Neural progenitor cell (in vitro differentiated cells): ENCODE measurements at regions not wholly inside any gene's neighbourhood (a gene's known extent, or its start where the extent isn't known, plus 50 kb on each side); places are given as distances from the start of the nearest gene placed in this dataset.

Source experiments
- DNase-seq: peaks from one replicate; pipeline ENCODE4 v3.0.0-alpha.2; 2016; ENCODE audit warnings: low spot score
- H2AFZ ChIP-seq: fragments of 200-600 bp; sonication (generic); replicated peaks from 2 replicates; pipeline ENCODE4 v1.6.1; 2016; ENCODE audit warnings: antibody characterized with exemption
- H3F3A ChIP-seq: fragments of 200-600 bp; sonication (generic); 2 replicates; pipeline ENCODE4 v1.6.1; 2016; ENCODE audit warnings: antibody characterized with exemption, low read depth
- H3K27ac ChIP-seq: fragments of 200-600 bp; sonication (generic); 2 replicates; pipeline ENCODE4 v1.5.1; 2016; ENCODE audit warnings: mild to moderate bottlenecking
- H3K27me3 ChIP-seq: fragments of 200-600 bp; sonication (generic); 2 replicates; pipeline ENCODE4 v1.6.1; 2016; ENCODE audit warnings: mild to moderate bottlenecking, moderate library complexity
- H3K36me3 ChIP-seq: fragments of 200-600 bp; sonication (generic); 2 replicates; pipeline ENCODE4 v1.5.1; 2016
- H3K4me1 ChIP-seq: fragments of 200-600 bp; sonication (generic); 2 replicates; pipeline ENCODE4 v1.6.1; 2016; ENCODE audit warnings: mixed run types
- H3K4me2 ChIP-seq: fragments of 200-600 bp; sonication (generic); 2 replicates; pipeline ENCODE4 v1.6.1; 2016
- H3K4me3 ChIP-seq: fragments of 200-600 bp; sonication (generic); 2 replicates; pipeline ENCODE4 v1.5.1; 2016
- H3K79me2 ChIP-seq: fragments of 200-600 bp; sonication (generic); 2 replicates; pipeline ENCODE4 v1.6.1; 2016; ENCODE audit warnings: low read depth
- H3K9ac ChIP-seq: fragments of 200-600 bp; sonication (generic); 2 replicates; pipeline ENCODE4 v1.6.1; 2016
- H3K9me3 ChIP-seq: fragments of 200-600 bp; sonication (generic); 2 replicates; pipeline ENCODE4 v1.5.1; 2016; ENCODE audit warnings: low read depth
- H4K20me1 ChIP-seq: fragments of 200-600 bp; sonication (generic); 2 replicates; pipeline ENCODE4 v1.6.1; 2016; ENCODE audit warnings: low read depth
- H3K27ac Mint-ChIP-seq: 3 replicates; pipeline ENCODE4 v1.8.0; 2021; ENCODE audit warnings: mixed read lengths
- H3K27me3 Mint-ChIP-seq: 2 replicates; pipeline ENCODE4 v1.8.0; 2022; ENCODE audit warnings: low read depth, mild to moderate bottlenecking, inconsistent platforms, moderate library complexity, mixed read lengths; ENCODE audit not compliant: insufficient read depth
- H3K36me3 Mint-ChIP-seq: 3 replicates; pipeline ENCODE4 v1.8.0; 2021; ENCODE audit warnings: mixed read lengths
- H3K4me1 Mint-ChIP-seq: 3 replicates; pipeline ENCODE4 v1.8.0; 2021; ENCODE audit warnings: mixed read lengths
- H3K4me3 Mint-ChIP-seq: 3 replicates; pipeline ENCODE4 v1.8.0; 2021; ENCODE audit warnings: mild to moderate bottlenecking, moderate library complexity, mixed read lengths
- H3K9me3 Mint-ChIP-seq: 3 replicates; pipeline ENCODE4 v1.8.0; 2020; ENCODE audit warnings: mixed read lengths
- EZH2 ChIP-seq: fragments of 200-600 bp; sonication (generic); IDR thresholded peaks from 2 replicates; pipeline ENCODE4 v1.6.1; 2017; ENCODE audit warnings: antibody characterized with exemption, mild to moderate bottlenecking, moderate library complexity
- EZH2phosphoT487 ChIP-seq: fragments of 200-600 bp; sonication (generic); IDR thresholded peaks from 2 replicates; pipeline ENCODE4 v1.6.1; 2017; ENCODE audit warnings: antibody characterized with exemption
- TF ChIP-seq, protein P1 (sequence below): fragments of 200-600 bp; sonication (generic); IDR thresholded peaks from 2 replicates; pipeline ENCODE4 v1.5.1; 2017; ENCODE audit warnings: antibody characterized with exemption, mild to moderate bottlenecking

- H3K27ac ChIP-seq, result no peak overlapping the region
- DNase-seq, result no peak
- H3K27me3 ChIP-seq, result no peaks in the 10 kb centered on the region
- H3K4me2 ChIP-seq, result no peak overlapping the region
- peaks cover 41% of the 10 kb centered on the region for H3K4me1 Mint-ChIP-seq
- no peaks in the 10 kb centered on the region for H3K36me3 Mint-ChIP-seq
- peaks cover 17% of the 10 kb centered on the region for H3K4me1 ChIP-seq
- H3K36me3 ChIP-seq, result no peaks in the 10 kb centered on the region
- no peak overlapping the region for H3K4me3 ChIP-seq
- no peaks in the 10 kb centered on the region for H3K79me2 ChIP-seq
- H2AFZ ChIP-seq, result peak overlapping the region; percentile 61
- no peaks in the 10 kb centered on the region for H3F3A ChIP-seq
- no peaks in the 10 kb centered on the region for H3K9me3 Mint-ChIP-seq
- no peaks in the 10 kb centered on the region for H3K9me3 ChIP-seq
- H3K4me3 Mint-ChIP-seq, result no peak overlapping the region
- H3K27ac Mint-ChIP-seq, result no peak overlapping the region
- no peaks in the 10 kb centered on the region for H4K20me1 ChIP-seq
- no peak for TF ChIP-seq EZH2
- H3K9ac ChIP-seq, result no peak overlapping the region
- peaks cover 8% of the 10 kb centered on the region for H3K27me3 Mint-ChIP-seq
Measured at GRCh38 chr19:28425046-28425931, 787.7 kb downstream of the UQCRFS1 start.

GRCh38 chr19:28424662-28425045 lies 788.3 kb downstream of the UQCRFS1 start:
- TF ChIP-seq, protein P1, sequence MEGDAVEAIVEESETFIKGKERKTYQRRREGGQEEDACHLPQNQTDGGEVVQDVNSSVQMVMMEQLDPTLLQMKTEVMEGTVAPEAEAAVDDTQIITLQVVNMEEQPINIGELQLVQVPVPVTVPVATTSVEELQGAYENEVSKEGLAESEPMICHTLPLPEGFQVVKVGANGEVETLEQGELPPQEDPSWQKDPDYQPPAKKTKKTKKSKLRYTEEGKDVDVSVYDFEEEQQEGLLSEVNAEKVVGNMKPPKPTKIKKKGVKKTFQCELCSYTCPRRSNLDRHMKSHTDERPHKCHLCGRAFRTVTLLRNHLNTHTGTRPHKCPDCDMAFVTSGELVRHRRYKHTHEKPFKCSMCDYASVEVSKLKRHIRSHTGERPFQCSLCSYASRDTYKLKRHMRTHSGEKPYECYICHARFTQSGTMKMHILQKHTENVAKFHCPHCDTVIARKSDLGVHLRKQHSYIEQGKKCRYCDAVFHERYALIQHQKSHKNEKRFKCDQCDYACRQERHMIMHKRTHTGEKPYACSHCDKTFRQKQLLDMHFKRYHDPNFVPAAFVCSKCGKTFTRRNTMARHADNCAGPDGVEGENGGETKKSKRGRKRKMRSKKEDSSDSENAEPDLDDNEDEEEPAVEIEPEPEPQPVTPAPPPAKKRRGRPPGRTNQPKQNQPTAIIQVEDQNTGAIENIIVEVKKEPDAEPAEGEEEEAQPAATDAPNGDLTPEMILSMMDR, result no peak
- no peak for TF ChIP-seq EZH2
- TF ChIP-seq EZH2phosphoT487, result no peak
- Histone ChIP-seq H3K9ac (no peak overlapping the region), H3K27me3 (no peaks in the 10 kb centered on the region), H3K4me2 (peak overlapping the region; percentile 39), H3F3A (no peaks in the 10 kb centered on the region), H2AFZ (peak overlapping the region; percentile 61), H3K36me3 (no peaks in the 10 kb centered on the region), H4K20me1 (no peaks in the 10 kb centered on the region), H3K27ac (no peak overlapping the region), H3K79me2 (no peaks in the 10 kb centered on the region), H3K4me1 (peaks cover 17% of the 10 kb centered on the region), H3K4me3 (no peak overlapping the region), H3K9me3 (no peaks in the 10 kb centered on the region)
- Mint-ChIP-seq H3K9me3 (no peaks in the 10 kb centered on the region), H3K27ac (peak overlapping the region; percentile 69), H3K4me3 (no peak overlapping the region), H3K27me3 (peaks cover 4% of the 10 kb centered on the region), H3K4me1 (peaks cover 41% of the 10 kb centered on the region), H3K36me3 (no peaks in the 10 kb centered on the region)
- no peak for DNase-seq

DNA sequence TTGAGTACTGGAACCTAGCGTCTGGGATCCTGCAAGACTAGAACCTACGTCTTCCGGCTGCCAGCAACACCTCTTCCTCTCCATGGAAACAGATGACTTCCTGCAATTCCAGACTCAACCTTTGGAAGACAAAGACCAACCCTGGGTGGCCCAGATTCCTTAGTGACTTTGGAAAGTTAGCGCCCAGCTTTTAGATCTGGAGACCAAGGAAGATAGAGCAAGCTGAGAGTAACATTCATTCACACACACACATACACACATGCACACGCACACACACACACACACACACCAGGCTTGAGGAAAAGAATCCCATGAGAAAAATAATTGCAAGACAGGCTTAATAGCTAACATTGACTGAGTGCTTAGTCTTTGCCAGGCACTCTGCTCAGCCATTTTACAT lies 788.9 kb downstream of the UQCRFS1 start:
- Histone ChIP-seq H4K20me1 (no peaks in the 10 kb centered on the region), H3K9ac (no peak overlapping the region), H3K4me2 (peak overlapping the region; percentile 39), H2AFZ (no peak overlapping the region), H3K36me3 (no peaks in the 10 kb centered on the region), H3K9me3 (no peaks in the 10 kb centered on the region), H3K4me3 (no peak overlapping the region), H3K27me3 (no peaks in the 10 kb centered on the region), H3K27ac (no peak overlapping the region), H3K4me1 (peaks cover 17% of the 10 kb centered on the region), H3F3A (no peaks in the 10 kb centered on the region), H3K79me2 (no peaks in the 10 kb centered on the region)
- Mint-ChIP-seq H3K27ac (peak overlapping the region; percentile 23), H3K36me3 (no peaks in the 10 kb centered on the region), H3K4me3 (no peak overlapping the region), H3K4me1 (peaks cover 41% of the 10 kb centered on the region), H3K9me3 (no peaks in the 10 kb centered on the region), H3K27me3 (peaks cover 4% of the 10 kb centered on the region)
- peak; percentile 64 for DNase-seq
- TF ChIP-seq EZH2, result no peak
- TF ChIP-seq, protein P1, result no peak
- TF ChIP-seq EZH2phosphoT487, result no peak
